ENCODE measurements at regions not wholly inside any gene's neighbourhood (a gene's known extent, or its start where the extent isn't known, plus 50 kb on each side); places are given as distances from the start of the nearest gene placed in this dataset.

- no peak for TF ChIP-seq CTCF (IDR thresholded peaks at IDR 0.05)
- TF ChIP-seq POLR2A (IDR thresholded peaks at IDR 0.05), result no peak
Measured at GRCh38 chr2:103230796-103231195, 469.0 kb downstream of the TMEM182 start.
